Cardiac muscle cell (in vitro differentiated cells and primary cell): ENCODE measurements at regions not wholly inside any gene's neighbourhood (a gene's known extent, or its start where the extent isn't known, plus 50 kb on each side); places are given as distances from the start of the nearest gene placed in this dataset.

Experiments used
- DNase-seq, 2 donors: peaks; one replicate each; pipeline versions ENCODE4 v3.0.0 to v3.0.0-alpha.2; 2010 to 2017; ENCODE audit warnings: low read depth in 1 of 2, low spot score in 1 of 2
- H3K27ac ChIP-seq: fragments of 200-600 bp; sonication (generic); 2 replicates; pipeline ENCODE4 v1.5.1; 2016
- H3K27me3 ChIP-seq: fragments of 200-600 bp; sonication (generic); 2 replicates; pipeline ENCODE4 v1.6.0; 2016; ENCODE audit warnings: control low read depth
- H3K36me3 ChIP-seq: fragments of 200-600 bp; sonication (generic); 2 replicates; pipeline ENCODE4 v1.5.1; 2016; ENCODE audit warnings: control low read depth
- H3K4me1 ChIP-seq: fragments of 200-600 bp; sonication (generic); 2 replicates; pipeline ENCODE4 v1.8.1; 2017; ENCODE audit warnings: low read depth, mild to moderate bottlenecking, mixed run types
- H3K4me3 ChIP-seq: fragments of 200-600 bp; sonication (generic); 2 replicates; pipeline ENCODE4 v1.5.1; 2016; ENCODE audit warnings: mild to moderate bottlenecking
- H3K9me3 ChIP-seq: fragments of 200-600 bp; sonication (generic); 2 replicates; pipeline ENCODE4 v1.5.1; 2017; ENCODE audit warnings: low read depth, mild to moderate bottlenecking, control low read depth
- TF ChIP-seq, protein P1 (sequence below): IDR thresholded peaks from 2 replicates; pipeline ENCODE4 v1.5.1; 2012; ENCODE audit warnings: low read depth, mild to moderate bottlenecking, low read length

DNA sequence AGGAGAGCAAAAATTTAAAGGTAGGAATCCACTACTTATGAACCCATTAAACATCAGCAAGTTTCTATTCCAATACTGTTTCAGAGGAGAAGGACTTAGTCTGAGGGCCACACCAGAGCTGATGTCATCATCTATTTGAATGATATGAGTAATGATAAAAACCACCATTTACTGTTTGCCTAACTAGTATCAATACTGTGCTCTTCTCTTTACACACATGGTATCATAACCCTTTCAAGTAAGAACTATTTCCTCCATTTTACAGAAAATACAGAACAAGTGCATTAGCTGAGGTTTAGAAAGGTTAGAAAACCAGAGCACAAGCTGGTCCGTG lies 651.3 kb upstream of the KIRREL3 start:
- no peaks in the 10 kb centered on the region for H3K9me3 ChIP-seq
- TF ChIP-seq, protein P1, sequence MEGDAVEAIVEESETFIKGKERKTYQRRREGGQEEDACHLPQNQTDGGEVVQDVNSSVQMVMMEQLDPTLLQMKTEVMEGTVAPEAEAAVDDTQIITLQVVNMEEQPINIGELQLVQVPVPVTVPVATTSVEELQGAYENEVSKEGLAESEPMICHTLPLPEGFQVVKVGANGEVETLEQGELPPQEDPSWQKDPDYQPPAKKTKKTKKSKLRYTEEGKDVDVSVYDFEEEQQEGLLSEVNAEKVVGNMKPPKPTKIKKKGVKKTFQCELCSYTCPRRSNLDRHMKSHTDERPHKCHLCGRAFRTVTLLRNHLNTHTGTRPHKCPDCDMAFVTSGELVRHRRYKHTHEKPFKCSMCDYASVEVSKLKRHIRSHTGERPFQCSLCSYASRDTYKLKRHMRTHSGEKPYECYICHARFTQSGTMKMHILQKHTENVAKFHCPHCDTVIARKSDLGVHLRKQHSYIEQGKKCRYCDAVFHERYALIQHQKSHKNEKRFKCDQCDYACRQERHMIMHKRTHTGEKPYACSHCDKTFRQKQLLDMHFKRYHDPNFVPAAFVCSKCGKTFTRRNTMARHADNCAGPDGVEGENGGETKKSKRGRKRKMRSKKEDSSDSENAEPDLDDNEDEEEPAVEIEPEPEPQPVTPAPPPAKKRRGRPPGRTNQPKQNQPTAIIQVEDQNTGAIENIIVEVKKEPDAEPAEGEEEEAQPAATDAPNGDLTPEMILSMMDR = no peak
- DNase-seq = no peak
- no peaks in the 10 kb centered on the region for H3K4me1 ChIP-seq
- H3K27ac ChIP-seq = no peak overlapping the region
- H3K36me3 ChIP-seq = no peaks in the 10 kb centered on the region
- no peaks in the 10 kb centered on the region for H3K27me3 ChIP-seq
- H3K4me3 ChIP-seq = no peak overlapping the region

DNA sequence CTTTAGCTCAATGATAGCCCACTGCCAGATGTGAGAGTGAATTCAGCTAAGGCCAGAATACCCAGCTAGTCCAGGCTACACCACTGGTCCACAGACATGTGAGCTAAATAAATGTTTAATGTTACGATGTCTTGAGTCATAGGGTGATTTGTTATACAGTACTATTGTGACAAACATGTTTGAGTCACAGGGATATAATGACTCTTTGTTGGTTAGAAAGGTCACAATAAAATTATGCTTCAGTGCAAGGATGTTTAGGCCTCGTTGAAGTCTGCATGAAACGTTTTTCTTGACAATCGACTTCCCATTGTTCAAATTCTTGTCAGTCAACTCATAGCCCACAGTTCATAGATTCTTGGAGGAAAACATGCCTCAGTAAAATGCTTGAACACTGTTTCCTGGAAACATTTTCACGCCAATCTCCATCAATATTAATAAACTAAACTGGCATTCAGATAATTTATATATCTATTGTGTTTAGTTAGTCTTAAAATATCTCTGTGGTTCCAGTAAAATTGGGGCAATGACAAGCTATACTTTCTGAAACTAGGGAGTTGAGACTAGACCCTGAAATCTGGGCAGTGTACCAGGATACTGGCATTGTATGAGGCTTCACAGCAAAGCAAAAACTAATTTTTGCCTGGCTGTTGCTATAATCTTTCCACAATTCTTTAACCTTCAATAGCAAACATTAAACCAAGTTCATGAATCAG lies 650.8 kb upstream of the KIRREL3 start:
- Histone ChIP-seq H3K27ac (no peak overlapping the region), H3K27me3 (no peaks in the 10 kb centered on the region), H3K4me1 (no peaks in the 10 kb centered on the region), H3K4me3 (no peak overlapping the region), H3K36me3 (no peaks in the 10 kb centered on the region), H3K9me3 (no peaks in the 10 kb centered on the region)
- no peak for DNase-seq
- TF ChIP-seq, protein P1 = no peak

DNA sequence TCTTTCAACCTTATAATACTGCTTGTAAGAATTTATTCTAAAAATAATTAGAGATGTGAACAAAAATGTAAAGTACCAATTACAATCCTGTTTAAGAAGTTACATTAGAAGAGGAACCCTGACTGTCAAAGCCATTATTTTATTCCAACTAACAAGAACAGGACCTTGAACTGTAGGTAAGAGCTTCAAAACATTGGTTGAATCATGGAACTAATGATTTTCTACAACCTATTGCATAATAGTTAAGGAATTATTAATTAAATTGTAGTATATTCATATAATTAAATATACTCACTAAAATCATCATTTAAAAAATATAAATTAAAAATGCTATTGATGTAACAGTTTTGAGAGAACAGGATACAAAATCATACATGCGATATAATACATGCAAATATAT lies 649.4 kb upstream of the KIRREL3 start:
- Histone ChIP-seq H3K27ac (no peak overlapping the region), H3K4me1 (no peaks in the 10 kb centered on the region), H3K36me3 (no peaks in the 10 kb centered on the region), H3K4me3 (no peak overlapping the region), H3K9me3 (no peaks in the 10 kb centered on the region), H3K27me3 (no peaks in the 10 kb centered on the region)
- TF ChIP-seq, protein P1 = no peak
- no peak for DNase-seq

DNA sequence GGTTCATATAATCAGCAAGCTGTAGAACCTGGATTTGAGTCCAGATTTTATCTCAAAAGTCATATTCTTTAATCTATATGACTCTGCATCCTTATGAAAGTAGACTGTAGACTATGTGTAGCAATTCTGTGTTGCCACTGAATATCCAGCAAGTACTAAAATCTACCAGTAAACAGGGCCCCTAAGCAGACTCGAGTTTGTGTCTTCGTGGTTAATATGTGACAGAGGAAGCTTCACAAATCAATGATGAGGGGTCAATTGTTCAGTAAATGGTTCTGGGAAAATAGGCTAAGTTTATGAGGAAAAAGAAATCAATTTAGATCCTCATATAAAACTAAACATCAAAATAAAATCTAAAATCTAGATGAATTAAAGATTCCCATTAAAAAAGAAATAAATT lies 648.5 kb upstream of the KIRREL3 start:
- no peaks in the 10 kb centered on the region for H3K4me1 ChIP-seq
- no peak for DNase-seq

DNA sequence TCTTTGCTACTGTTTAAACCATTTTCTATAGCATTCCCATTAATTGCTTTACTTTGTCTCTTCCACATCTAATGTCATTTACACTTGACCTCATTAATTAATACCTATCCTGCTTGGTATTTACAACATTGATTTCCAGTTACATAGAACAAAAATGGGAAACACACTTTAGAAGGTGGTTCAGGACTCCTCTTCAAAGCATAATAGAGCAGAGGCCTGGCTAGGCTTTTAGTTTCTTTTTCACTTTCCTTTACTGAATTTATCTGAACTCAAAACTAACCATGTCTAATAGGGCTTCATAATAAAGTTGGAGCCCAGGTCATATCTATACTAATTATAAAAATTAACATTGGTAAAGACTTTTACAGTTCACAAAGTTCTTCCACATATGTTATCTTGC lies 648.0 kb upstream of the KIRREL3 start:
- no peak for DNase-seq
- TF ChIP-seq, protein P1 = no peak
- no peaks in the 10 kb centered on the region for H3K36me3 ChIP-seq
- H3K9me3 ChIP-seq = no peaks in the 10 kb centered on the region
- H3K4me1 ChIP-seq = no peaks in the 10 kb centered on the region
- no peak overlapping the region for H3K27ac ChIP-seq
- H3K27me3 ChIP-seq = no peaks in the 10 kb centered on the region
- no peak overlapping the region for H3K4me3 ChIP-seq

More for the DNA sequence above, 648.5 kb upstream of the KIRREL3 start:
- TF ChIP-seq, protein P1 = no peak
- Histone ChIP-seq H3K9me3 (no peaks in the 10 kb centered on the region), H3K27me3 (no peaks in the 10 kb centered on the region), H3K36me3 (no peaks in the 10 kb centered on the region), H3K4me3 (no peak overlapping the region), H3K27ac (no peak overlapping the region)
